Kidney epithelial cell (primary cell): ENCODE measurements at regions not wholly inside any gene's neighbourhood (a gene's known extent, or its start where the extent isn't known, plus 50 kb on each side); places are given as distances from the start of the nearest gene placed in this dataset.

ENCODE experiments used
- DNase-seq: peaks from one replicate; pipeline ENCODE4 v3.0.0-alpha.2; 2010; ENCODE audit warnings: low read depth
- H3K27me3 ChIP-seq: 2 replicates; pipeline ENCODE4 v1.6.0; 2011; ENCODE audit warnings: low read length; ENCODE audit not compliant: control insufficient read depth, insufficient read depth
- H3K36me3 ChIP-seq: 2 replicates; pipeline ENCODE4 v1.5.1; 2011; ENCODE audit warnings: low read length; ENCODE audit not compliant: control insufficient read depth, insufficient read depth
- H3K4me3 ChIP-seq: 2 replicates; pipeline ENCODE4 v1.5.1; 2011; ENCODE audit warnings: low read depth, mild to moderate bottlenecking, control low read depth, low read length
- TF ChIP-seq, protein P1 (sequence below): IDR thresholded peaks from 2 replicates; pipeline ENCODE4 v1.5.1; 2011; ENCODE audit warnings: mild to moderate bottlenecking, moderate library complexity, low read length, control low read depth, inconsistent platforms; ENCODE audit not compliant: insufficient read depth, poor library complexity, severe bottlenecking

DNA sequence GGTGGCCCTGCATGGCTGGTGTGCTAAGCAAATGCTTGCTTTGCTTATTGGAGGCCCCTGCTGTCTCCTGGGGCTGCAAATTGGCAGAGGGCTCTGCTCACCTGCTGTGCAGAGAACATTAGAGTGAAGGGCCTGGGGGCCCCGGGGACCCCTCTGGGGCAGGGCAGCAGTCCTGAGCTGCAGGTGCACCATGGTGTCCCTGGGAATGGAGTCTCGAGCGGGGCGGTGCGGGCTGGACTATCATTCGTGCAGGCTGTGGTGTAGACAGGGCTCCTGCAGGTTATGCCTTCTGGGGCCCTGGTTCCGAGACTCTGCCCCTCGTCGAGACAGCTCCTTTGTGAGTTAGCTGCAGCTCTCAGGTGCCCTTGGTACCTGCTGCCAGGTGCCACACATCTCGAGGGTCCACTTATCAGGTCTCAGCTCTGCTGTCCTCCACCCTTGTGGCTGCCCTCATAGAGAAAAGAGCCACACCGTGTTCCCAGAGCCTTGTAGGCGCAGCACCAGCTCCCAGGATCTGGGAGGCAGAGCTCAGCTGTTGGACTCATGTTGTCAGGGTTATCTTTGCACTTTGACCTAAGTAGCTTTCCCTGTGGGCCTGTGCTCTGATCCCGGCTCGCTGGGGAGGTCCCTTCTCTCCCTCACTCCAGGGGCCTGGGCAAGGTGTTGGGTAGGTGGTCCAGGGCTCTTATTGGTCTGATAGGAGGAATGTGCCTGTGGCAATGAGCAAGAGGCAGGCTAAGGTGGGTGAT, 58.0 kb upstream of the ZNF536 start:
- TF ChIP-seq, protein P1, sequence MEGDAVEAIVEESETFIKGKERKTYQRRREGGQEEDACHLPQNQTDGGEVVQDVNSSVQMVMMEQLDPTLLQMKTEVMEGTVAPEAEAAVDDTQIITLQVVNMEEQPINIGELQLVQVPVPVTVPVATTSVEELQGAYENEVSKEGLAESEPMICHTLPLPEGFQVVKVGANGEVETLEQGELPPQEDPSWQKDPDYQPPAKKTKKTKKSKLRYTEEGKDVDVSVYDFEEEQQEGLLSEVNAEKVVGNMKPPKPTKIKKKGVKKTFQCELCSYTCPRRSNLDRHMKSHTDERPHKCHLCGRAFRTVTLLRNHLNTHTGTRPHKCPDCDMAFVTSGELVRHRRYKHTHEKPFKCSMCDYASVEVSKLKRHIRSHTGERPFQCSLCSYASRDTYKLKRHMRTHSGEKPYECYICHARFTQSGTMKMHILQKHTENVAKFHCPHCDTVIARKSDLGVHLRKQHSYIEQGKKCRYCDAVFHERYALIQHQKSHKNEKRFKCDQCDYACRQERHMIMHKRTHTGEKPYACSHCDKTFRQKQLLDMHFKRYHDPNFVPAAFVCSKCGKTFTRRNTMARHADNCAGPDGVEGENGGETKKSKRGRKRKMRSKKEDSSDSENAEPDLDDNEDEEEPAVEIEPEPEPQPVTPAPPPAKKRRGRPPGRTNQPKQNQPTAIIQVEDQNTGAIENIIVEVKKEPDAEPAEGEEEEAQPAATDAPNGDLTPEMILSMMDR = no peak

DNA sequence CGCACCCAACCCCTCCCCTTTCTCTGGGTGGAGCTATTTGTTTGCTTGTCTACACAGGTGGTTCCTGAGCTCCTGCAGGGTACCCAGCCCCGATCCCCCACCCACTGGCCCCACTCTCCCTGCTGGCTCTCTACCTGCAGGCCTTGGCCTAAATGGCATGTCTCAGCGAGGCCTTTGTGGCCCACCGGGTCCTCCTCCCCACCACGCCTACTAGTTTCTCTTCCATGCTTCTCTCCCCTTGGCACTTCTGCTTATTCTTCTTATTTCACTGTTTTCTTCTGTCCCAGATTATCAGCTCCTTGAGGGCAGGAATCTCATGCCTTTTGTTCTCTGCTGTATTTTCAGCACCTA, 57.4 kb upstream of the ZNF536 start:
- TF ChIP-seq, protein P1 = no peak
- no peak for DNase-seq
- H3K27me3 ChIP-seq = no peaks in the 10 kb centered on the region
- H3K4me3 ChIP-seq = no peak overlapping the region
- no peaks in the 10 kb centered on the region for H3K36me3 ChIP-seq

More for the DNA sequence above, 58.0 kb upstream of the ZNF536 start:
- no peaks in the 10 kb centered on the region for H3K36me3 ChIP-seq
- no peak overlapping the region for H3K4me3 ChIP-seq
- no peak for DNase-seq
- no peaks in the 10 kb centered on the region for H3K27me3 ChIP-seq

DNA sequence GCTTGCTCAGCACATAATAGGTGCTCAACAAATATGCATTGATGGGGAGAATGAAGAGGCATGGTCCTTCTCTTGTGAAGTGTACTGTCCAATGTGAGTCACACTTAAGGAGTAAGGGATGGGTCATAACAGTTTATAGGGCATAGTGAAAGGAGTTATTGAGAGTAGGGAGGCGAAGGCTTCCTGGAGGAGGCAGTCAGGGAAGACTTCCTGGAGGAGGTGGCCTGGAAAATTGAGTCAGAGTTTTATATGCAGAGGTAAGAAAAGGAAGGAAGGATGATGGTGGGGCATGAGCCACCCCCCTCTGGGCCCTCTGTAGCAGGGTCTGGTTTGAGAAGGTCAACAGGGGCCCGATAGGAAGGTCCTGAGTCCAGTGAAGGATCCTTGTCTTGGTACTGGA, 57.0 kb upstream of the ZNF536 start:
- no peak for DNase-seq
- H3K27me3 ChIP-seq = no peaks in the 10 kb centered on the region
- no peak overlapping the region for H3K4me3 ChIP-seq
- TF ChIP-seq, protein P1 = no peak
- no peaks in the 10 kb centered on the region for H3K36me3 ChIP-seq

DNA sequence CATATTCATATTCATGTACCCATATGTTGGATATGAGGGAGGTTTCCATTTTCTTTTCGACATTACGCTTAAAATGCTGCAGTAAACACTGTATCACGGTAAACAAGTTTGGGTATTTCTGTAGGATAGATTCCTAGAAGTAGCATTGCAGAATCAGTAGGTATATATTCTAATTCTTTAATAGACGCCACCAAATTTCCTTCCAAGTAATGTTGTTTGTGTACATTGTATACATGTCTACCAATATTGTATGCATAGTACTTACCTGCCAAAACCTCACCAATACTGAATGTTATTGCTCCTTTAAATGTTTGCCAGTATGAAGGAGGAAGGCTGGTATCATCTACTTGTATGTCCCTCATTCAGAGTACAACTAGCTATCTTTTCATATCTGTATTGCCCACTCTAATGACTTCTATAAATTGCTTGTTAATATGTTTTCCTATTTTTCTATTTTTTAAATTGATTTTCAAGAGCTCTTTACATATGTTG, 56.1 kb upstream of the ZNF536 start:
- TF ChIP-seq, protein P1 = no peak

DNA sequence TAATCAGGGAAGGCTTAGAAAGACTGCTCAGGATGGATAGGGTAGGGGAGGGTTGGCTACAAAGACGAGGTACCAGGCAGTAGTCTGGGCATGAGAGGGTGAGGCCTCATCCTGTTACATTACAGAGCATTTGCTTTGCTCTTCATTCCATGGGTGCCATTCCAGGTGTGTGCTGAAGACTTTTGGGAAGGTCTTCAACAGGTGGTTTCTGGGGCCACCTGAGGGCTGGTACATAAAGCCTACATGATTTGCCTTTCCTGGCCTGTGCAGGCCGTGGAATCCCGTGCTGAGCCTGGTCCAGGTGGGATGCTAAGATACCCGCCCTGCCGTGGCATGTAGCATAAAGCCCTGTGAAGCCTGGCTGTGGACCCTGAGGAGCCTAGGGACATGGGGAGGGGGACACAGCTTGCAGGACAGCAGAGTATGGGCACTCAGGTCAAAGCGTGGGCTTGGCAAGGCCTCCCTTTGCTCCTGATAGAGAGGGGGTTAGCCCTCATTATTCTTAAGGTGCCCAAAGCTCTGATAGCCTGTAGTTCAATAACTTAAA, 55.6 kb upstream of the ZNF536 start:
- no peak for DNase-seq
- no peaks in the 10 kb centered on the region for H3K27me3 ChIP-seq
- TF ChIP-seq, protein P1 = no peak
- no peak overlapping the region for H3K4me3 ChIP-seq
- H3K36me3 ChIP-seq = no peaks in the 10 kb centered on the region

More for the DNA sequence above, 56.1 kb upstream of the ZNF536 start:
- Histone ChIP-seq H3K36me3 (no peaks in the 10 kb centered on the region), H3K27me3 (no peaks in the 10 kb centered on the region), H3K4me3 (no peak overlapping the region)
- no peak for DNase-seq
